HG03095 (cell line): ENCODE measurements at regions not wholly inside any gene's neighbourhood (a gene's known extent, or its start where the extent isn't known, plus 50 kb on each side); places are given as distances from the start of the nearest gene placed in this dataset.
A peak's percentile ranks its signal among the peaks of the same experiment; 100 is the strongest.
"Not testable (repeated sequence)": the region's sequence is repeated elsewhere in the genome, so short reads cannot be mapped to it uniquely, and the experiment has no call there.

Experiments used
- ATAC-seq: cut with Tn5 transposase; IDR thresholded peaks from one replicate; pipeline ENCODE4 v1.9.1; 2021; ENCODE audit warnings: moderate library complexity; ENCODE audit not compliant: unreplicated experiment

- not testable (repeated sequence) for ATAC-seq
Measured at GRCh38 chr2:110291909-110292579, 79.7 kb upstream of the MTLN start.

DNA sequence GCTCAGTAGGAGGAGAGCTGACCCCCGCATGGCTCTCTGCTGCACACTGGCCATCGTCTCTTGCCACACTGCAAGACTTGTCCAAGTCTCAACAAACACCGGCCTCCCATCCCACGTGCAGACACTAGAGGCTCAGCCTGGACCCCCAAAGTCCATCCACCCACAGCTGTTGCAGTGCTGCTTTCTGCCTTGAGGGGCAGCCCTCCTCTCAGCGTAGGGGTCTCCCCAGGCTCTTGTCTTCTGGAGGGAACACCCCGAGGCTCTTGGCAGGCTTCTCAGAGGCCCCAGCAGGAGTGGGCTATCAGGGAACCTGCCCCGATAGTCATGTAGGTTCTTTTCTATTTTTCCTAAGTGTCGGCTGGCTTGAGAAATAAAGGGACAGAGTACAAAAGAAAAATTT, 75.5 kb upstream of the MTLN start:
- ATAC-seq, result not testable (repeated sequence)

DNA sequence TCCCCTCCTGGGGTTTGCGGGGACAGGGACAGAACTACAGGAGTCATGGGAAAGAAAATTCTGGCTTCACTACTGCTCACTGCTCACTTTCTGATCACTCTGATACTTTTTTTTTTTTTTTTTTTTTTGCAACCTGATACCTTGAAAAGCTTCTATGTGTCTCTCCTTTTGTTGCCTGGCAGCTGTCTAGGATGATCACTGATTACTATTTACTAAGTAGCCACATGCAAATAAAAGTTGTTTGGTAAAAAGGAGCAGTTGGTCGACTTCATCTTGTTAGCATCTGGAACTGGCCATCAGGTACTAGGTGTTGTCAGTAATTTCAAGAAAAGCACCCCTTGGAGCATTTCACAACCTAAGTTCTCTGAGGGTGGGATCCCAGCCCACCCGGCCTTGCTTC, 74.9 kb upstream of the MTLN start:
- not testable (repeated sequence) for ATAC-seq

DNA sequence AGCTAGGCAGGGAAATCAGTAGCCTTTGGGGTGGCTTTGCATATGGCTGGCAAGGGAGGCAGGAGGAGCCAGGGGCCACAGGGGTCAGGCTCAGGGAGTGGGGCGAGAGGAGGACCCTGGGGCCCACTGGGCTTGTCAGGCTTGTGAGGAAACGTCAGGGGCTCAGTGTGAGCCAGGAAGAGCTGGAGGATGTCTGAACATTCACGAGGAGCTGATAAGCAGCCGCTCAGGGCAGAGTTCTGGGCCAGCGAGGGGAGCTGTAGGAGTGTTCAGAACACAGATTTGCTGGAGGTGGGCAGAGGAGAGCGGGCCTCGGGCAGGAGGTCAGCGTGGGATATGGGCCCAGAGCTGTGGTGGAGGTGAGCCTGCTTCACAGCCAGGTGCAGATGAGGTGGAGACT, 72.7 kb upstream of the MTLN start:
- ATAC-seq, result not testable (repeated sequence)

DNA sequence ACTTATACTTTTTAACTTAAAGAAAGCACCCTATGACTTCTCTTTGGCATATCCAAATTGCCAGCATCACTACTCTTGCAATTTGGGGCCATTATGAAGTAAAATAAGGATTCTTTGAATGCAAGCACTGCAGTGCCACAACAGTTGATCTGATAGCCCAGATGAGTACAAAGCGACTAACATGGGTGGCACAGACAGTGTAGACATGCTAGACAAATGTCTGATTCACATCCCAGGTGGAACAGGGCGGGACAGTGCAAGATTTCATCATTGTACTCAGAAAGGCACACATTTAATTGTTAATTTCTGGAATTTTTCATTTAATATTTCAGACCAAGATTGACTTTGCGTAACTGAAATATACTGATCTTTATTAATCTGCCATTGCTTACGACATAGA, 68.5 kb upstream of the MTLN start:
- not testable (repeated sequence) for ATAC-seq

DNA sequence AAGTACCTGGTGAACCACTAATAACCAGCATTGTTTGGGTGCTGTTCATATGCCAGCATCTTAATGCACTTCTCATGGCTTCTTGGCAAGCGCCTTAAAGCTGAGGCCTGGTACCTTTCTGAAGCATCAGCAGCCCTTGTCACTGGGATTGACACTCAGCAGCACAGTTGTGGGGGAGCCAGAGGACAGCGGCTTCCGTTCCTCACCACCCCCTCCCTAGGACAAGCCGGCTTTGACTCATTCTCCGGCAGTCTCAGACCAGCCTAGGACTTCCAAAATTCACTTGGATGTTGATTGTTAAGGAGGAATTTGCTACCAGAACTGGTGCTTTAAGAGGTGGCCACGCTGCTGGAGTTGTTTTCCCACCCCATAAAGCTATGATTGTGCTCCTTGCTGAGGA, 64.7 kb upstream of the MTLN start:
- ATAC-seq, result not testable (repeated sequence)

- ATAC-seq, result not testable (repeated sequence)
Measured at GRCh38 chr2:110276092-110276491, 63.7 kb upstream of the MTLN start.

DNA sequence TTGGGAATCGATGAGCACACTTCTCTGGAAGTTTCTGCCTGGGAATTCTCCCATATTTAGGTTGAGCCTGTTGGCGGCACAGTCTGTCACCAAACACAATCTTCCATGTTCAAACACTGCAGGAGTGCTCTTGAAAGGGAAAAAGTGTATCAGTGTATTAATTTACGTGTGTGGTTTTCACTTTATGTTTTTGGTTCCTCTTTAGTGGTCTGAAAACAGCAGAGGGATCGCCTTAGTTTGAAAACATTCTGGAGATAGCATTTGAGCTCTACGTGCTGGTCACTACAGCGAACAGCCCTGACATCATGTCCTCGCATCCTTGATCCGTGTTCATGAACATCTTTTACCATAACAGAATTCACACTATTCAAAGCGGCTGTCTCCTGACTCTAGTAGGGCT, 57.3 kb upstream of the MTLN start:
- not testable (repeated sequence) for ATAC-seq

GRCh38 chr2:110267828-110268407, 55.6 kb upstream of the MTLN start:
- ATAC-seq, result peak; percentile 73

DNA sequence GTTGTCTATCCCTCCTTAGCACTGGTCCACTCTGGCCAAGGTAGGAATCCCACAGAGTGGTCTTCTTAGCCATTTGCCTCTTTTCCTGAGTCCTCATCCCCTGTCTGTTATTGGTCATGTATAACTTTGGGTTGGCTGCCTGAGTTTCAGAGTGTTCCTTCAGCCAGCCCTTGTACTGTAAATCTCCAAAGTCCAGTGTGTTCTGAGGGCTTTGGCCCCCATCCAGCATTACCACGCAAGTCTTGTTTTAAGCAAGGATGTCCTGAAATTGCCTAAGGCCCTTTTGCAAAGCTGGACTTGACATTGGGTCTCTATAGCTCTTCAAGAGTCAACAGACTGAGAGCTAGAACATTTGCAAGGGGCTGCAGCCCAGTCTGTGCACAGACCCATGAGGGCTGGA, 52.5 kb upstream of the MTLN start:
- not testable (repeated sequence) for ATAC-seq

DNA sequence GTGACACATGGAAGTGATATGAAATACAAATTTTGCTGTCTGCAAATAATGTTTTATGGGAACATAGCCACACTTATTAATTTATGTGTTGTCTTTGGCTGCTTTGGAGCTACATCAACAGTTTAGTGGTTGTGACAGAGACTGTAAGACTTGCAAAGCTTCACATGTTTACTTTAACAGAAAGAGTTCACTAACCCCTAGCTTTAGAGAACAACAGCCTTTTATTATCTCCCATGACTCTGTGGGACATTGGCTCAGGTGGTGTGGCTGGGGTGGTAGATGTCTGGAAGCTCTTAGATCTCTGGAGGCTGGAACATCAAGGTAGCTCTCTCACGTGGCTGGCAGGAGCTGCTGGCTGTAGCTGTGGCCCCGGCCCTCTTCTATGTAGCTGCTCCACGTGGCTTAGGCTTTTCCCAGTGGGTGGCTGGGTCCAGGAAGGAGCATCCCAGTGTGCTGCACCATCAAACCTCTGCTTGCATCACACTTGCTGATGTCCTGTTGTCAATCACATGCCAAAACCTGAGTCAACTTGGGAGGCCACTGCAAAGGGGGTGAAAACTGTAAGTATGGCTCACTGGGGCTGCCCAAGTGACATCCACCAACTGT, 51.8 kb upstream of the MTLN start:
- ATAC-seq, result not testable (repeated sequence)

DNA sequence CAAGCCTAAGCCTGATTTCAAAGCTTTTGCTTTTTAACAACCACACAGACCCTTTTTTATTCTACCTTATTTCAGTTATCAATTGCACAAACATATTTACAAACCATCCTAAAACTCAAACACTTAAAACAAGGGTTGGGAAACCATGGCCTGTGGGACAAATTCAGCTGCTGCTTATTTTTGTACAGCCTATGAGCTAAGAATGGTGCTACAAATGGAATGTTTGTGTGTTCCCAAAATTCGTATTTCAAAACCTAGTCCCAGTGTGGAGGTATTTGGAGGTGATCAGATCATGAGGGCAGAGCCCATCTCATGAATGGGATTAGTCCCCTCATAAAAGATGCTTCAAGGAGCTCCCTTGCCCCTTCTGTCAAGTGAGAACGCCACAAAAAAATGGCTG, 51.1 kb upstream of the MTLN start:
- ATAC-seq, result not testable (repeated sequence)
